HG03045 (cell line): ENCODE measurements at regions not wholly inside any gene's neighbourhood (a gene's known extent, or its start where the extent isn't known, plus 50 kb on each side); places are given as distances from the start of the nearest gene placed in this dataset.
"Not testable (repeated sequence)": the region's sequence is repeated elsewhere in the genome, so short reads cannot be mapped to it uniquely, and the experiment has no call there.

Source experiments
- ATAC-seq: cut with Tn5 transposase; IDR thresholded peaks from one replicate; pipeline ENCODE4 v1.9.1; 2021; ENCODE audit warnings: mild to moderate bottlenecking, moderate library complexity; ENCODE audit not compliant: unreplicated experiment

- not testable (repeated sequence) for ATAC-seq
These were observed 1361.4 kb downstream of the NCAM2 start for GRCh38 chr21:22359599-22359998.

- no peak for ATAC-seq
These were observed 1365.3 kb downstream of the NCAM2 start for GRCh38 chr21:22363504-22363903.

GRCh38 chr21:22364163-22364562, 1366.0 kb downstream of the NCAM2 start:
- no peak for ATAC-seq

GRCh38 chr21:22374218-22374969, 1376.2 kb downstream of the NCAM2 start:
- no peak for ATAC-seq

GRCh38 chr21:22377795-22378194, 1379.6 kb downstream of the NCAM2 start:
- not testable (repeated sequence) for ATAC-seq

- no peak for ATAC-seq
These were observed 1395.1 kb downstream of the NCAM2 start for GRCh38 chr21:22393324-22393723.

GRCh38 chr21:22395965-22396364, 1397.8 kb downstream of the NCAM2 start:
- no peak for ATAC-seq

- no peak for ATAC-seq
These were observed 1401.7 kb downstream of the NCAM2 start for GRCh38 chr21:22399681-22400514.

GRCh38 chr21:22409571-22409970, 1411.4 kb downstream of the NCAM2 start:
- no peak for ATAC-seq

GRCh38 chr21:22416555-22416954, 1418.3 kb downstream of the NCAM2 start:
- no peak for ATAC-seq

GRCh38 chr21:22421416-22422180, 1423.4 kb downstream of the NCAM2 start:
- no peak for ATAC-seq

- no peak for ATAC-seq
These were observed 1440.3 kb downstream of the NCAM2 start for GRCh38 chr21:22438428-22439086.

GRCh38 chr21:22444990-22445389, 1446.8 kb downstream of the NCAM2 start:
- no peak for ATAC-seq

- no peak for ATAC-seq
These were observed 1452.3 kb downstream of the NCAM2 start for GRCh38 chr21:22450507-22450906.

GRCh38 chr21:22456241-22456640, 1458.0 kb downstream of the NCAM2 start:
- no peak for ATAC-seq

- no peak for ATAC-seq
These were observed 1470.7 kb downstream of the NCAM2 start for GRCh38 chr21:22468893-22469292.

GRCh38 chr21:22474403-22474802, 1476.2 kb downstream of the NCAM2 start:
- no peak for ATAC-seq

GRCh38 chr21:22476214-22476613, 1478.0 kb downstream of the NCAM2 start:
- ATAC-seq: no peak

- ATAC-seq: no peak
These were observed 1478.8 kb downstream of the NCAM2 start for GRCh38 chr21:22476726-22477646.

GRCh38 chr21:22490049-22490448, 1491.8 kb downstream of the NCAM2 start:
- ATAC-seq: no peak
